ENCODE measurements at regions not wholly inside any gene's neighbourhood (a gene's known extent, or its start where the extent isn't known, plus 50 kb on each side); places are given as distances from the start of the nearest gene placed in this dataset.

GRCh38 chr16:26281381-26282110 lies 589.8 kb downstream of the HS3ST4 start:
- Histone ChIP-seq H3K9me3 (ENCODE audit: severe bottlenecking) (no peaks in the 10 kb centered on the region), H3K36me3 (no peaks in the 10 kb centered on the region), H3K27me3 (ENCODE audit: insufficient read depth, low read depth, severe bottlenecking) (no peaks in the 10 kb centered on the region), H3K4me3 (ENCODE audit: low read depth, low read length) (no peak overlapping the region), H3K27ac (no peak overlapping the region)
- no peak for TF ChIP-seq CTCF (IDR thresholded peaks at IDR 0.05; ENCODE audit: low read depth, low read length)
- DNase-seq = no peak

GRCh38 chr16:26295625-26296304 lies 604.0 kb downstream of the HS3ST4 start:
- Histone ChIP-seq H3K9me3 (ENCODE audit: severe bottlenecking) (no peaks in the 10 kb centered on the region), H3K27me3 (ENCODE audit: insufficient read depth, low read depth, severe bottlenecking) (no peaks in the 10 kb centered on the region), H3K36me3 (no peaks in the 10 kb centered on the region), H3K4me3 (ENCODE audit: low read depth, low read length) (no peak overlapping the region), H3K27ac (no peak overlapping the region)
- TF ChIP-seq CTCF (IDR thresholded peaks at IDR 0.05; ENCODE audit: low read depth, low read length) = no peak
- no peak for DNase-seq

GRCh38 chr16:26301516-26301915 lies 609.8 kb downstream of the HS3ST4 start:
- H3K27ac ChIP-seq = no peak overlapping the region
- no peak overlapping the region for H3K4me3 ChIP-seq (ENCODE audit: low read depth, low read length)
- TF ChIP-seq CTCF (IDR thresholded peaks at IDR 0.05; ENCODE audit: low read depth, low read length) = no peak
- H3K27me3 ChIP-seq (ENCODE audit: insufficient read depth, low read depth, severe bottlenecking) = no peaks in the 10 kb centered on the region
- no peaks in the 10 kb centered on the region for H3K36me3 ChIP-seq
- DNase-seq = no peak
- no peaks in the 10 kb centered on the region for H3K9me3 ChIP-seq (ENCODE audit: severe bottlenecking)

GRCh38 chr16:26316683-26317464 lies 625.1 kb downstream of the HS3ST4 start:
- H3K27me3 ChIP-seq (ENCODE audit: insufficient read depth, low read depth, severe bottlenecking) = no peaks in the 10 kb centered on the region
- no peak for DNase-seq
- no peak overlapping the region for H3K4me3 ChIP-seq (ENCODE audit: low read depth, low read length)
- H3K9me3 ChIP-seq (ENCODE audit: severe bottlenecking) = no peaks in the 10 kb centered on the region
- no peak for TF ChIP-seq CTCF (IDR thresholded peaks at IDR 0.05; ENCODE audit: low read depth, low read length)
- H3K36me3 ChIP-seq = no peaks in the 10 kb centered on the region
- H3K27ac ChIP-seq = no peak overlapping the region

GRCh38 chr16:26317885-26318284 lies 626.1 kb downstream of the HS3ST4 start:
- H3K27me3 ChIP-seq (ENCODE audit: insufficient read depth, low read depth, severe bottlenecking) = no peaks in the 10 kb centered on the region
- H3K4me3 ChIP-seq (ENCODE audit: low read depth, low read length) = no peak overlapping the region
- H3K27ac ChIP-seq = no peak overlapping the region
- peak; percentile 20 for DNase-seq
- no peaks in the 10 kb centered on the region for H3K36me3 ChIP-seq
- H3K9me3 ChIP-seq (ENCODE audit: severe bottlenecking) = no peaks in the 10 kb centered on the region
- TF ChIP-seq CTCF (IDR thresholded peaks at IDR 0.05; ENCODE audit: low read depth, low read length) = no peak

All from WERI-Rb-1 (cell line).